ENCODE measurements at regions not wholly inside any gene's neighbourhood (a gene's known extent, or its start where the extent isn't known, plus 50 kb on each side); places are given as distances from the start of the nearest gene placed in this dataset.

- H3K36me3 ChIP-seq (ENCODE audit: low read depth) = no peaks in the 10 kb centered on the region
- TF ChIP-seq CTCF (IDR thresholded peaks at IDR 0.05) = no peak
- intact Hi-C loops (cut with DNase I, micrococcal nuclease) = no loop called here
- H3K4me3 ChIP-seq = no peak overlapping the region
- ATAC-seq (no peak), DNase-seq (no peak)
- peaks cover 2% of the 10 kb centered on the region for H3K9me3 ChIP-seq
- H3K4me1 ChIP-seq (ENCODE audit: low read depth) = no peaks in the 10 kb centered on the region
Measured at GRCh38 chr6:78101387-78101786, 448.5 kb downstream of the MEI4 start.

- intact Hi-C loops (cut with DNase I, micrococcal nuclease) = no loop called here
- Histone ChIP-seq H3K9me3 (peaks cover 4% of the 10 kb centered on the region), H3K4me3 (no peak overlapping the region), H3K36me3 (ENCODE audit: low read depth) (no peaks in the 10 kb centered on the region), H3K4me1 (ENCODE audit: low read depth) (no peaks in the 10 kb centered on the region)
- DNase-seq (no peak), ATAC-seq (no peak)
- TF ChIP-seq CTCF (IDR thresholded peaks at IDR 0.05) = no peak
Measured at GRCh38 chr6:78110641-78111040, 457.8 kb downstream of the MEI4 start.

GRCh38 chr6:78117966-78118365 is 465.1 kb downstream of the MEI4 start:
- intact Hi-C loops (cut with DNase I, micrococcal nuclease) = no loop called here
- no peak for ATAC-seq
- no peaks in the 10 kb centered on the region for H3K36me3 ChIP-seq (ENCODE audit: low read depth)

GRCh38 chr6:78131521-78131920 is 478.7 kb downstream of the MEI4 start:
- H3K9me3 ChIP-seq = peaks cover 4% of the 10 kb centered on the region
- intact Hi-C loops (cut with DNase I, micrococcal nuclease) = no loop called here
- ATAC-seq (no peak), DNase-seq (no peak)
- no peak for TF ChIP-seq CTCF (IDR thresholded peaks at IDR 0.05)
- H3K4me3 ChIP-seq = no peak overlapping the region
- H3K4me1 ChIP-seq (ENCODE audit: low read depth) = no peaks in the 10 kb centered on the region
- no peaks in the 10 kb centered on the region for H3K36me3 ChIP-seq (ENCODE audit: low read depth)

More at GRCh38 chr6:78117966-78118365, 465.1 kb downstream of the MEI4 start:
- Histone ChIP-seq H3K4me3 (no peak overlapping the region), H3K4me1 (ENCODE audit: low read depth) (no peaks in the 10 kb centered on the region), H3K9me3 (peaks cover 4% of the 10 kb centered on the region)
- no peak for DNase-seq
- TF ChIP-seq CTCF (IDR thresholded peaks at IDR 0.05) = no peak

- Histone ChIP-seq H3K36me3 (ENCODE audit: low read depth) (no peaks in the 10 kb centered on the region), H3K9me3 (peaks cover 14% of the 10 kb centered on the region), H3K4me1 (ENCODE audit: low read depth) (no peaks in the 10 kb centered on the region), H3K4me3 (no peak overlapping the region)
- TF ChIP-seq CTCF (IDR thresholded peaks at IDR 0.05) = no peak
- no peak for ATAC-seq
- intact Hi-C loops (cut with DNase I, micrococcal nuclease) = no loop called here
- DNase-seq = no peak
Measured at GRCh38 chr6:78132671-78133410, 480.0 kb downstream of the MEI4 start.

Measured in mucosa of descending colon (tissue), 3 donors.